ENCODE measurements at regions not wholly inside any gene's neighbourhood (a gene's known extent, or its start where the extent isn't known, plus 50 kb on each side); places are given as distances from the start of the nearest gene placed in this dataset.

GRCh38 chr18:75754433-75754832, 326.9 kb upstream of the SMIM21 start:
- Histone ChIP-seq H3K27me3 (no peaks in the 10 kb centered on the region), H3K4me3 (no peak overlapping the region), H3K9me3 (no peaks in the 10 kb centered on the region), H3K9ac (ENCODE audit: low read depth in 2 of 2, low read length in 2 of 2) (no peak overlapping the region), H3K4me1 (no peaks in the 10 kb centered on the region), H3K27ac (no peak overlapping the region), H3K36me3 (no peaks in the 10 kb centered on the region)
- no peak for DNase-seq
- intact Hi-C loops (cut with DNase I), result no loop called here
- TF ChIP-seq, protein P1, sequence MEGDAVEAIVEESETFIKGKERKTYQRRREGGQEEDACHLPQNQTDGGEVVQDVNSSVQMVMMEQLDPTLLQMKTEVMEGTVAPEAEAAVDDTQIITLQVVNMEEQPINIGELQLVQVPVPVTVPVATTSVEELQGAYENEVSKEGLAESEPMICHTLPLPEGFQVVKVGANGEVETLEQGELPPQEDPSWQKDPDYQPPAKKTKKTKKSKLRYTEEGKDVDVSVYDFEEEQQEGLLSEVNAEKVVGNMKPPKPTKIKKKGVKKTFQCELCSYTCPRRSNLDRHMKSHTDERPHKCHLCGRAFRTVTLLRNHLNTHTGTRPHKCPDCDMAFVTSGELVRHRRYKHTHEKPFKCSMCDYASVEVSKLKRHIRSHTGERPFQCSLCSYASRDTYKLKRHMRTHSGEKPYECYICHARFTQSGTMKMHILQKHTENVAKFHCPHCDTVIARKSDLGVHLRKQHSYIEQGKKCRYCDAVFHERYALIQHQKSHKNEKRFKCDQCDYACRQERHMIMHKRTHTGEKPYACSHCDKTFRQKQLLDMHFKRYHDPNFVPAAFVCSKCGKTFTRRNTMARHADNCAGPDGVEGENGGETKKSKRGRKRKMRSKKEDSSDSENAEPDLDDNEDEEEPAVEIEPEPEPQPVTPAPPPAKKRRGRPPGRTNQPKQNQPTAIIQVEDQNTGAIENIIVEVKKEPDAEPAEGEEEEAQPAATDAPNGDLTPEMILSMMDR (IDR thresholded peaks at IDR 0.05), result no peak

DNA sequence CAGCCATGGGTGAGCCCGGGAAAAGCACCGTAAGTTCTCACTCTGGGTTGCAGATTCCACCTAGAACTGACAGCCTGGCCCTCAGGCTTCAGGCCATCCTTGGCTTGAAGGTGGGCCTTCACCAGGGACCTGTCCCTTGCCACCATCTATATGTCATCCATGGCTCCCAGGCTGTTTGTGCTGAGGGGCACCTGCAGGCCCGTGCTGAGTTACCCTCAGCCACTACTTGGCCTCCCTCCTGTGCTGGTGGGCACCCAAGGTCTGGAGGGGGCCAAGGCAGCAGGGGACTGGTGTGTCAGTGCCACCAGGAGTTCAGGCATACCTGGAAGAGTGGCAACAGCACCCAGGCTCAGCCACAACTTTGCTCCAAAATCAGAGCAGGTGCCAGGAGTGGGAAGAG, 326.2 kb upstream of the SMIM21 start:
- Histone ChIP-seq H3K27ac (no peak overlapping the region), H3K27me3 (no peaks in the 10 kb centered on the region), H3K9me3 (no peaks in the 10 kb centered on the region), H3K36me3 (no peaks in the 10 kb centered on the region), H3K4me1 (no peaks in the 10 kb centered on the region), H3K9ac (ENCODE audit: low read depth in 2 of 2, low read length in 2 of 2) (no peak overlapping the region), H3K4me3 (no peak overlapping the region)
- intact Hi-C loops (cut with DNase I), result no loop called here
- no peak for DNase-seq
- TF ChIP-seq, protein P1 (IDR thresholded peaks at IDR 0.05), result no peak

GRCh38 chr18:75752740-75753263, 325.3 kb upstream of the SMIM21 start:
- H3K27ac ChIP-seq, result no peak overlapping the region
- H3K9ac ChIP-seq (ENCODE audit: low read depth in 2 of 2, low read length in 2 of 2), result no peak overlapping the region
- no peak for DNase-seq
- no peaks in the 10 kb centered on the region for H3K4me1 ChIP-seq
- H3K36me3 ChIP-seq, result no peaks in the 10 kb centered on the region
- TF ChIP-seq, protein P1 (IDR thresholded peaks at IDR 0.05), result no peak
- no peak overlapping the region for H3K4me3 ChIP-seq
- no peaks in the 10 kb centered on the region for H3K9me3 ChIP-seq
- H3K27me3 ChIP-seq, result no peaks in the 10 kb centered on the region
- intact Hi-C loops (cut with DNase I), result no loop called here

GRCh38 chr18:75745147-75745546, 317.6 kb upstream of the SMIM21 start:
- TF ChIP-seq, protein P1 (IDR thresholded peaks at IDR 0.05), result no peak
- intact Hi-C loops (cut with DNase I), result no loop called here

GRCh38 chr18:75742516-75742915, 315.0 kb upstream of the SMIM21 start:
- intact Hi-C loops (cut with DNase I), result no loop called here
- Histone ChIP-seq H3K9ac (ENCODE audit: low read depth in 2 of 2, low read length in 2 of 2) (no peak overlapping the region), H3K27me3 (no peaks in the 10 kb centered on the region), H3K4me3 (no peak overlapping the region), H3K36me3 (no peaks in the 10 kb centered on the region), H3K9me3 (no peaks in the 10 kb centered on the region), H3K27ac (no peak overlapping the region), H3K4me1 (no peaks in the 10 kb centered on the region)
- no peak for DNase-seq
- TF ChIP-seq, protein P1 (IDR thresholded peaks at IDR 0.05), result no peak

More at GRCh38 chr18:75745147-75745546, 317.6 kb upstream of the SMIM21 start:
- Histone ChIP-seq H3K9ac (ENCODE audit: low read depth in 2 of 2, low read length in 2 of 2) (no peak overlapping the region), H3K9me3 (no peaks in the 10 kb centered on the region), H3K27me3 (no peaks in the 10 kb centered on the region), H3K4me3 (no peak overlapping the region), H3K4me1 (no peaks in the 10 kb centered on the region), H3K36me3 (no peaks in the 10 kb centered on the region), H3K27ac (no peak overlapping the region)
- no peak for DNase-seq
